Peyer's patch (tissue), 4 donors: ENCODE measurements at regions not wholly inside any gene's neighbourhood (a gene's known extent, or its start where the extent isn't known, plus 50 kb on each side); places are given as distances from the start of the nearest gene placed in this dataset.
"Not testable (repeated sequence)": the region's sequence is repeated elsewhere in the genome, so short reads cannot be mapped to it uniquely, and the experiment has no call there.

Experiments used
- POLR2A ChIP-seq, 2 donors: fragments of 450-650 bp; IDR thresholded peaks; one replicate each; pipeline ENCODE4 v1.5.1; 2017; ENCODE audit warnings: antibody characterized with exemption in 2 of 2, mild to moderate bottlenecking in 2 of 2, moderate library complexity in 2 of 2
- TF ChIP-seq, protein P1 (sequence below), 6 experiments: fragments of 450-650 bp in 4 of 6; fragments of 200-600 bp in 2 of 6; sonication (generic) in 1 of 6; IDR thresholded peaks; one replicate each; pipeline ENCODE4 v1.5.1; 2017 to 2019; ENCODE audit warnings: antibody characterized with exemption in 6 of 6, mild to moderate bottlenecking in 3 of 6, moderate library complexity in 1 of 6

GRCh38 chr6:11940532-11941166, 71.5 kb upstream of the HIVEP1 start:
- TF ChIP-seq, protein P1, sequence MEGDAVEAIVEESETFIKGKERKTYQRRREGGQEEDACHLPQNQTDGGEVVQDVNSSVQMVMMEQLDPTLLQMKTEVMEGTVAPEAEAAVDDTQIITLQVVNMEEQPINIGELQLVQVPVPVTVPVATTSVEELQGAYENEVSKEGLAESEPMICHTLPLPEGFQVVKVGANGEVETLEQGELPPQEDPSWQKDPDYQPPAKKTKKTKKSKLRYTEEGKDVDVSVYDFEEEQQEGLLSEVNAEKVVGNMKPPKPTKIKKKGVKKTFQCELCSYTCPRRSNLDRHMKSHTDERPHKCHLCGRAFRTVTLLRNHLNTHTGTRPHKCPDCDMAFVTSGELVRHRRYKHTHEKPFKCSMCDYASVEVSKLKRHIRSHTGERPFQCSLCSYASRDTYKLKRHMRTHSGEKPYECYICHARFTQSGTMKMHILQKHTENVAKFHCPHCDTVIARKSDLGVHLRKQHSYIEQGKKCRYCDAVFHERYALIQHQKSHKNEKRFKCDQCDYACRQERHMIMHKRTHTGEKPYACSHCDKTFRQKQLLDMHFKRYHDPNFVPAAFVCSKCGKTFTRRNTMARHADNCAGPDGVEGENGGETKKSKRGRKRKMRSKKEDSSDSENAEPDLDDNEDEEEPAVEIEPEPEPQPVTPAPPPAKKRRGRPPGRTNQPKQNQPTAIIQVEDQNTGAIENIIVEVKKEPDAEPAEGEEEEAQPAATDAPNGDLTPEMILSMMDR (IDR thresholded peaks at IDR 0.05): not testable (repeated sequence)
- TF ChIP-seq POLR2A (IDR thresholded peaks at IDR 0.05): not testable (repeated sequence)
